DMS153 treated with DMSO at 0.1 percent for 48 hours (cell line): ENCODE measurements at regions not wholly inside any gene's neighbourhood (a gene's known extent, or its start where the extent isn't known, plus 50 kb on each side); places are given as distances from the start of the nearest gene placed in this dataset.
"Not testable (repeated sequence)": the region's sequence is repeated elsewhere in the genome, so short reads cannot be mapped to it uniquely, and the experiment has no call there.

Experiments used
- DNase-seq: peaks from one replicate; lab custom pipeline; 2025; ENCODE audit not compliant: unreplicated experiment; lab: John Stamatoyannopoulos, UW

- DNase-seq, result no peak
Measured at GRCh38 chr13:54573186-54573585, 1544.6 kb downstream of the OLFM4 start.

- no peak for DNase-seq
Measured at GRCh38 chr13:54574791-54575190, 1546.2 kb downstream of the OLFM4 start.

- no peak for DNase-seq
Measured at GRCh38 chr13:54591540-54591939, 1562.9 kb downstream of the OLFM4 start.

GRCh38 chr13:54592201-54592600 is 1563.6 kb downstream of the OLFM4 start:
- no peak for DNase-seq

- no peak for DNase-seq
Measured at GRCh38 chr13:54593504-54593903, 1564.9 kb downstream of the OLFM4 start.

- no peak for DNase-seq
Measured at GRCh38 chr13:54597540-54598088, 1569.0 kb downstream of the OLFM4 start.

- no peak for DNase-seq
Measured at GRCh38 chr13:54599413-54599812, 1570.8 kb downstream of the OLFM4 start.

GRCh38 chr13:54606944-54607343 is 1578.3 kb downstream of the OLFM4 start:
- DNase-seq, result no peak

- DNase-seq, result no peak
Measured at GRCh38 chr13:54607421-54607820, 1578.8 kb downstream of the OLFM4 start.

GRCh38 chr13:54611390-54611789 is 1582.8 kb downstream of the OLFM4 start:
- no peak for DNase-seq

GRCh38 chr13:54614726-54615125 is 1586.1 kb downstream of the OLFM4 start:
- DNase-seq, result peak; percentile 37

- not testable (repeated sequence) for DNase-seq
Measured at GRCh38 chr13:54626504-54626903, 1597.9 kb downstream of the OLFM4 start.

GRCh38 chr13:54627646-54628372 is 1599.2 kb downstream of the OLFM4 start:
- DNase-seq, result no peak

GRCh38 chr13:54628383-54628782 is 1599.8 kb downstream of the OLFM4 start:
- no peak for DNase-seq

- DNase-seq, result no peak
Measured at GRCh38 chr13:54633456-54633855, 1604.8 kb downstream of the OLFM4 start.

GRCh38 chr13:54636231-54636630 is 1607.6 kb downstream of the OLFM4 start:
- DNase-seq, result no peak

- DNase-seq, result no peak
Measured at GRCh38 chr13:54637366-54637765, 1608.8 kb downstream of the OLFM4 start.

GRCh38 chr13:54640719-54641118 is 1612.1 kb downstream of the OLFM4 start:
- DNase-seq, result no peak

GRCh38 chr13:54643863-54644262 is 1615.2 kb downstream of the OLFM4 start:
- no peak for DNase-seq

GRCh38 chr13:54647275-54647674 is 1618.7 kb downstream of the OLFM4 start:
- no peak for DNase-seq

- no peak for DNase-seq
Measured at GRCh38 chr13:54657588-54657987, 1629.0 kb downstream of the OLFM4 start.

GRCh38 chr13:54658771-54659170 is 1630.2 kb downstream of the OLFM4 start:
- DNase-seq, result no peak

- DNase-seq, result no peak
Measured at GRCh38 chr13:54660277-54660676, 1631.7 kb downstream of the OLFM4 start.
